Fibroblast of skin of abdomen (primary cell): ENCODE measurements at regions not wholly inside any gene's neighbourhood (a gene's known extent, or its start where the extent isn't known, plus 50 kb on each side); places are given as distances from the start of the nearest gene placed in this dataset.
A peak's percentile ranks its signal among the peaks of the same experiment; 100 is the strongest.

Experiments used
- DNase-seq: peaks from one replicate; pipeline ENCODE4 v3.0.0-alpha.2; 2013

- DNase-seq, result no peak
Observed at GRCh38 chr12:114752217-114752616, 68.2 kb upstream of the TBX3 start.

DNA sequence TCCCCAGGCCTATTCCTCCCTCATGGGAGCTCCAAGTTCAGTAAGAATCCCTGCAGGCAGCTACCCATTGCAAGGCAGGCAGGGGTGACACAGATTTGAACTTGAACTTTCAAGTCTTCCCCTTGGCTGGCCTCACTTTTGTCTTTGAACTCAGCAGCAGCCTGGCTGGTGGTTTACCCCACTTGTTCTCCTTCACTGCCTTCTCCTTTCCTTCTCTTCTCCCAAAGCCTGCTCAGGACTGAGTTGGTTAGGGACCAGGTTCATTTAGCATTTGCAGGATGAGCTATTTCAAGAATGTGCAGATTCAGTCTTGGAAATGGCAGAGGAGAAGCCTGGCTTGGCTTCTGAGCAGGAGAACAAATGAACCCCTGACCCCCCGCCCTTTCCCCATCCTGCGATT is 67.7 kb upstream of the TBX3 start:
- DNase-seq, result no peak

- no peak for DNase-seq
Observed at GRCh38 chr12:114750917-114751316, 66.9 kb upstream of the TBX3 start.

GRCh38 chr12:114749065-114749464 is 65.1 kb upstream of the TBX3 start:
- no peak for DNase-seq

DNA sequence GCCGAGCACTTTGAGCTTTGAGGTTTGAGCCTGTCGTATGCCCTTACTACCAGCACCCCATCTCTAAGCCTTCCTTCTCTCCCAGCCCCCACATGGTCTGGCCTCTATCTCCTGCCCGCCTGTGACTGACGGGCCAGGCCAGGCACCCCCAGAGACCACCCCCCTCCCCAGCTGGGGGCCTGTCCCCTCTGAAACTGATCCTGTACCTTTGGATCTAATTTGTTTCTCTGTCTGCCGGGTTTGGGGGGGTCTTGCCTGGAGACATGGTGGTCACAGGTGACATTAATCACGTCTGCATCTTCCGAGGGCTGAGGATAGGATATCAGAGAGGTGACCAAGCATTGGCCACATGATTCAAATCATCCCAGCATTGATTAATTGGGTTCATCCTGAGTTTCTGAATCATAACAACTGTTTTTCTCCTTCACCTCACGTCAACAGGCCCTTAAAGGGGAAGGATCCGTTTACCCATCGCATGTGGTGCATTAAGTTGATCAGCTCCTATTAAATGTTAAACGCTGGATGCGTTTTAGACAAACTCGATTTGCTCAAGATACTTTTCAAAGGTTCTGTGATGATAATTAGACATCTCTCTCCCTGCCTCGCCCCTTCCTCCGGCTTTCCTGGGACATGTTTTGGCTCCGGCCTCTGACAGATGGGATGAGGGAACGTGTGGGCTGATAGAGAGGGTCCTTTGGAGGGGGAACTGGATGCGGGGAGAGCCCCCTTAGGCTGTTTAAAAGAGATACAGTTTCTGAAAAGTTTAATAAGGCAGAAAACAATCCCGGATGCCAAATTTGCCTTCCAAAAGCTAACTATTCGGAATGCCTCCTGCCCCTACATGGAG is 63.3 kb upstream of the TBX3 start:
- DNase-seq, result no peak

DNA sequence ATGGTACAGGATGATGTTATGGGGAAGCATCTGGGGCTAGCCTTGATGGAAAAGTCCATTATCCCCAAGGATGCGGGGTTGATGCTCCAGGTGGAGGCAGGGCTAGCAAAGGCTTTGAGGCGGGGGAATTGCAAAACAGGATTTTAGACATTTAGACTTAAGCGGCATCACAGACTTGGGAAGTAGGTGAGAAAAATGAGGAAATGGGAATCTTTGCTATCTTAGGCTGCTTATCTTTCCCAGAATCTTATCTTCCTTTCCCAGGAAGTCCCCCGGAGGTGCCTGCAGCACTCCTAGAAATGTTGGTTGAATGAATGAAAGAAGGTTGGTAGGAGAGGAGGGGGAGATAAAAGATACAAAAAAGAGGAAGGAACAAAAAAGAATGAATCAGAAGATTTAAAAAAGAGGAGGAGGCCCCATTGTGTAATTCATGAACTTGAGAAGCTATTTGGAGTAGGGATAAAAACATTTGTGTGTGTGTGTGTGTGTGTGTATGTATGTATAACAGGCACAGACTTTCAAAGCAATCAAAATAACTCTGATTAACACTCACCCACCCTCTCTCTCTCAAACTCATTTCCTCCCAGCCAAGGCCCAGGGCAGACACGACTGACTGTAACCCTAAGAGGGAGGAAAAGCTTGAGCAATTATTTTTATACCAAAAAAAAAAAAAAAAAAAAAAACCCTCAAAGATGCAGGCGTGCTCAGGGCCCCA is 62.5 kb upstream of the TBX3 start:
- DNase-seq, result peak; percentile 47

- peak; percentile 58 for DNase-seq
Observed at GRCh38 chr12:114744691-114745090, 60.7 kb upstream of the TBX3 start.

DNA sequence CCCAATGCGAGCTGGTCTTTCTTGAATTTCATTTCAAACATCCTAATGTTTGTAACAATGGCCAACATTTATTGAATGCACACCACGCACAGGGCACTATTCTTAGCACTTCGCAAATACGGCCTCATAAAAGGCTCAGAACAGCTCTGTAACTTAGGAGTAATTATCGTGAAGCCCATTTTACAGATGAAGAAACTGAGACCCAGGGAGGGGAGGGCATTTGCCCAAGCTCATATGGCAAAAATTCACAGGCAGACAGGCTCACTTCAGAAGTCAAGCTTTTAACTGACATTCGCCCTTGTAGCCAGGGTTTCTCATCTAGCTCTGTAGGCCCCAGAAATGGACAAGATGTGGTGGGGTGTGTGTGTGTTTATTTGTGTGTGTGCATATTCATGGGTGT is 60.3 kb upstream of the TBX3 start:
- no peak for DNase-seq

DNA sequence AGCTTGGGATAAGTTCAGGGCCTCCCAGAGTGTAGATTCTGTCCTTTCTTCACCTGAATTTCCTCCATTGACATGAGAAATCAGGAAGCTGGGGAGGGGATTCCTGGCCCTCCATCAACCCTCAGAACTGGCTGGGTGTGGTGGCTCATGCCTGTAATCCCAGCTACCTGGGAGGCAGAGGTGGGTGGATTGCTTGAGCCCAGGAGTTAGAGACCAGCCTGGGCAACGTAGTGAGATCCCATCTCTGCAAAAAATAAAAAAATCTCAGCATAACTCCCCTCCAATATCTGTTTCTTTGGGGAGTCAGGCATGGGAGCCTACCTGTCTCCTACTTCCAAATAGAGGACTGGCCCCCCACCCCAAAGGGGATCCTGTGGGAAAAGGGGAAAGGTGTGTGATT is 59.8 kb upstream of the TBX3 start:
- DNase-seq, result no peak

- DNase-seq, result no peak
Observed at GRCh38 chr12:114743289-114743688, 59.3 kb upstream of the TBX3 start.

DNA sequence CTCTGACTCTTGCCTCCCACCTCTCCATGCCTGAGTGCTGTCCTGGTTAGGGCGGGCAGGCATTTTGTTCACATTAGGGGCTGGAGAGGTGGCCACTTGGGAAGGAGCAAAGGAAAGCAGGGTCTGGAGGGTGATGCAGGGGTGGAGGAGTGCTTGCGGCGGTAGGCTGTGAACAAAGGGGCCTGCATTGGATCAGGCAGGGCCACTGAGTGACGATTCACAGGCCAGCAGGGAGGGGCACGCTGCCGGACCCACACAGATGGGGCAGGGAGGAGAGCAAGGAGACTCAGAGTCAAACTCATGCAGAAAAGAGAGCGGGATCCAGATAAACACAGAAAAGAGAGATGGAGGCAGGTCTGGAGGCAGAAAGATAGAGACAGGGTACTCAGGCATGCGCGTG is 58.4 kb upstream of the TBX3 start:
- no peak for DNase-seq

DNA sequence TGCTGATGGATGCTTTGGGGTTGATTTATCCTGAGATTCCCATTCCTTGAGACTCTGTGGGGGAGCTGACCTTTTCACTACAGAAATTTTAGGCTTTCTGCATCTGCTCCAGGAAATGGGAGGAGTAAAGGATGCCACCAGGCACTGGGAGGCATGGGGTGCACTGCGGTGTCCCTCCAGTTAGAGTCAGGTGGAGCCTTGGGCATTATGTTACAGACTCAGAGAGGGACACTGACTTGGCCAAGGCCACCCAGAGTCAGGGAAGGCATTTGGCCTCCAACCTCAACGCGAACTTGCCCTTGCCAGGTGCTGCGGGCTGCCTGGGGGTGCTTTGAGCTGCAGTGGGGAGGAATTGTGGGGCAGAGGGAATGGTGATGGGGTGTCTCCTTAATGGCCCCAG is 58.0 kb upstream of the TBX3 start:
- DNase-seq, result no peak

GRCh38 chr12:114740448-114740847 is 56.5 kb upstream of the TBX3 start:
- DNase-seq, result no peak

GRCh38 chr12:114738460-114739184 is 54.6 kb upstream of the TBX3 start:
- no peak for DNase-seq

DNA sequence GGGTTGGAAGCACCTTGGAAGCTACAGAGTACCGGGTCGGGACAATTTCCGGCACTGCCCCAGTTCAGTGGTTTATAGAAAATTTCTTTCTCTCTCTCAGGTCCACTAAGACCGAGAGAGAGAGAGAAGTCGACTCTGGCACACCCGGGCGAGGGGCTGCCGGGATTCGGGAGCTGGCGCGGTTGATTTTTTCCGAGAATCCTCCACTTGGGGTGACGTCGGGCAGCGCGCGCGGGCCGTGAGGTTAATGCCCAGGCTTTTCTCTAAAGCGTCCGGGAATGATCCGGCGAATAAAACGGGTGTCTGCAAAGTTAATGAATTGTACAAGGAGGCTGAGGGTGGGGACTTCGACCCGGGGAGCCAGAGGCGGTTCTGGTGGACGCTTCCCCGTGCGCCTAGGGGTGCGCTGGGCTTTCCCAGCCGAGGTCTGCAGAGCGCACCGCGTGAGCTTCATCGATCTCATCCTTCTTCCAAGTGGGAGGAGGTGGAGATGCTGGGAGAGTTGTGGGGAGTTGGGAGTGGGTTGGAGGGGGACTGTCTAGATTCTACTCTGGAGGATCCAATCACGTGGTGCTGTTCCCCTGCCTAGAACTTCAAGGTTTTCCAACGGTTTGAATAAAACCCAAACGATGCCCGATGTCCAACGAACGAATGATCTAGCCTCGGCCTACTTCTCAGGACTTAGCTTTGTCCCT is 51.9 kb upstream of the TBX3 start:
- DNase-seq, result no peak

DNA sequence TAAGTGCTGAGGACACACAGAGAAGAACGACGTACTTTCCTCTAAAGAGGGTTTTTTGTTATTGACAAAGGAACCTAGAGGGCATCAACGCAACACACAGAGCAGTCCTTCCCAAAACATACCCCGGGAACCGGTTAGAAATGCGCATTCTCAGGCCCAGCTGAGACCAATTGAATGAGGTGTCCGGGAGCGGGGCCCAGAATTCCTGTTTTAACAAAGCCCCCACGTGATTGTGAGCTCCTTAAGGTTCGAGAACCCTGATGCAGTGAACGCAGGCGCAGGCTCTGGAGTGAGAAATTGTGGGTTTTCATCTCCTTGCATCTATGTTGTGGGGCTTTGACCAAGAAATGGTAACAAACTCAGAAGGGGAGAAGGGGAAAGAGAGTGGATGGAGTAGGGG is 51.0 kb upstream of the TBX3 start:
- DNase-seq, result no peak

- no peak for DNase-seq
Observed at GRCh38 chr12:114733919-114734318, 49.9 kb upstream of the TBX3 start.
